GM12878 (cell line): ENCODE measurements at regions not wholly inside any gene's neighbourhood (a gene's known extent, or its start where the extent isn't known, plus 50 kb on each side); places are given as distances from the start of the nearest gene placed in this dataset.

Experiments used
- CREB1 ChIP-seq: IDR thresholded peaks from 2 replicates; pipeline ENCODE4 v1.6.1; 2012; ENCODE audit warnings: low read depth, mild to moderate bottlenecking, inconsistent platforms
- CTCF ChIP-seq, 3 experiments: IDR thresholded peaks in 2 of 3; conservative IDR thresholded peaks in 1 of 3; 2 replicates each; pipeline ENCODE4 v1.5.1; 2011; ENCODE audit warnings: low read depth in 3 of 3, low read length in 3 of 3, mild to moderate bottlenecking in 3 of 3, control low read depth in 2 of 3, moderate library complexity in 2 of 3, inconsistent platforms in 1 of 3, mixed read lengths in 1 of 3; ENCODE audit not compliant: control insufficient read depth in 2 of 3, insufficient read depth in 1 of 3; ENCODE audit errors: extremely low read depth in 1 of 3
- FOS ChIP-seq: IDR thresholded peaks from 3 replicates; pipeline ENCODE4 v1.6.1; 2011; ENCODE audit warnings: borderline replicate concordance; ENCODE audit not compliant: insufficient read length; ENCODE audit errors: extremely low read depth
- JUND ChIP-seq: IDR thresholded peaks from 2 replicates; pipeline ENCODE4 v1.6.1; 2012; ENCODE audit warnings: low read depth, mild to moderate bottlenecking, low read length, improper control_type of control experiment, moderate library complexity
- MYC ChIP-seq: IDR thresholded peaks from 2 replicates; pipeline ENCODE4 v1.6.1; 2011; ENCODE audit warnings: mild to moderate bottlenecking, low read length, moderate library complexity, inconsistent platforms; ENCODE audit not compliant: insufficient read depth, insufficient replicate concordance, insufficient read length, severe bottlenecking
- PAX8 ChIP-seq: fragments of 450-650 bp; IDR thresholded peaks from 2 replicates; pipeline ENCODE4 v1.6.1; 2017; ENCODE audit warnings: mild to moderate bottlenecking, moderate library complexity
- POLR2A ChIP-seq: IDR thresholded peaks from 2 replicates; pipeline ENCODE4 v1.6.1; 2011; ENCODE audit warnings: low read depth, mild to moderate bottlenecking, low read length
- PRDM15 ChIP-seq: fragments of 450-650 bp; formaldehyde crosslinking; IDR thresholded peaks from 2 replicates; pipeline ENCODE4 v1.4.0; 2020; ENCODE audit warnings: mild to moderate bottlenecking, moderate library complexity
- RAD51 ChIP-seq: fragments of 450-650 bp; IDR thresholded peaks from 2 replicates; pipeline ENCODE4 v1.6.1; 2016; ENCODE audit warnings: moderate library complexity, mild to moderate bottlenecking, inconsistent platforms
- RFX5 ChIP-seq: IDR thresholded peaks from 2 replicates; pipeline ENCODE4 v1.6.1; 2011; ENCODE audit warnings: low read depth, low read length, improper control_type of control experiment
- SMARCA5 ChIP-seq: fragments of 450-650 bp; IDR thresholded peaks from 2 replicates; pipeline ENCODE4 v1.6.1; 2017; ENCODE audit warnings: mild to moderate bottlenecking
- SP1 ChIP-seq: IDR thresholded peaks from one replicate; pipeline ENCODE4 v1.6.1; 2011; ENCODE audit warnings: low read depth, low read length
- SPI1 ChIP-seq: IDR thresholded peaks from 2 replicates; pipeline ENCODE4 v1.6.1; 2011; ENCODE audit warnings: low read depth, mild to moderate bottlenecking, low read length, moderate library complexity, borderline replicate concordance; ENCODE audit not compliant: insufficient read depth
- ZNF592 ChIP-seq: fragments of 450-650 bp; IDR thresholded peaks from 2 replicates; pipeline ENCODE4 v1.6.1; 2017; ENCODE audit warnings: mild to moderate bottlenecking, moderate library complexity

GRCh38 chr6:9332241-9332780, 897.0 kb upstream of the SLC35B3 start:
- TF ChIP-seq RFX5 (no peak), CTCF (IDR thresholded peaks at IDR 0.05 in 2 of 3, conservative IDR thresholded peaks at IDR 0.05 in 1 of 3; ENCODE audit: control insufficient read depth in 2 of 3, extremely low read depth in 1 of 3, insufficient read depth in 1 of 3, low read depth in 3 of 3, low read length in 3 of 3) (no peak), RAD51 (no peak), MYC (no peak), POLR2A (no peak), SMARCA5 (no peak), JUND (no peak), CREB1 (no peak), ZNF592 (no peak), FOS (no peak), SP1 (no peak), PAX8 (no peak), PRDM15 (CRISPR knock-in tag) (no peak), SPI1 (no peak)
